ENCODE measurements at regions not wholly inside any gene's neighbourhood (a gene's known extent, or its start where the extent isn't known, plus 50 kb on each side); places are given as distances from the start of the nearest gene placed in this dataset.

GRCh38 chr14:100409651-100410050 is 86.5 kb downstream of the SLC25A47 start:
- TF ChIP-seq CTCF (IDR thresholded peaks at IDR 0.05 in 2 of 3, conservative IDR thresholded peaks at IDR 0.05 in 1 of 3; ENCODE audit: borderline replicate concordance in 1 of 3, insufficient read depth in 1 of 3, low read depth in 2 of 3, low read length in 2 of 3) (no peak), ATF3 (IDR thresholded peaks at IDR 0.05) (no peak), EZH2 (IDR thresholded peaks at IDR 0.05) (no peak), POLR2AphosphoS5 (IDR thresholded peaks at IDR 0.05; ENCODE audit: low read depth, low read length) (no peak), POLR2A (IDR thresholded peaks at IDR 0.05; ENCODE audit: borderline replicate concordance, extremely low read depth, insufficient read depth, insufficient read length) (no peak), SIN3A (IDR thresholded peaks at IDR 0.05; ENCODE audit: low read depth) (no peak), ZNF274 (IDR thresholded peaks at IDR 0.05; ENCODE audit: low read depth, low read length) (no peak), MAX (IDR thresholded peaks at IDR 0.05) (no peak)

All from HCT116 (cell line).